ENCODE measurements at regions not wholly inside any gene's neighbourhood (a gene's known extent, or its start where the extent isn't known, plus 50 kb on each side); places are given as distances from the start of the nearest gene placed in this dataset.
"Not testable (repeated sequence)": the region's sequence is repeated elsewhere in the genome, so short reads cannot be mapped to it uniquely, and the experiment has no call there.

DNA sequence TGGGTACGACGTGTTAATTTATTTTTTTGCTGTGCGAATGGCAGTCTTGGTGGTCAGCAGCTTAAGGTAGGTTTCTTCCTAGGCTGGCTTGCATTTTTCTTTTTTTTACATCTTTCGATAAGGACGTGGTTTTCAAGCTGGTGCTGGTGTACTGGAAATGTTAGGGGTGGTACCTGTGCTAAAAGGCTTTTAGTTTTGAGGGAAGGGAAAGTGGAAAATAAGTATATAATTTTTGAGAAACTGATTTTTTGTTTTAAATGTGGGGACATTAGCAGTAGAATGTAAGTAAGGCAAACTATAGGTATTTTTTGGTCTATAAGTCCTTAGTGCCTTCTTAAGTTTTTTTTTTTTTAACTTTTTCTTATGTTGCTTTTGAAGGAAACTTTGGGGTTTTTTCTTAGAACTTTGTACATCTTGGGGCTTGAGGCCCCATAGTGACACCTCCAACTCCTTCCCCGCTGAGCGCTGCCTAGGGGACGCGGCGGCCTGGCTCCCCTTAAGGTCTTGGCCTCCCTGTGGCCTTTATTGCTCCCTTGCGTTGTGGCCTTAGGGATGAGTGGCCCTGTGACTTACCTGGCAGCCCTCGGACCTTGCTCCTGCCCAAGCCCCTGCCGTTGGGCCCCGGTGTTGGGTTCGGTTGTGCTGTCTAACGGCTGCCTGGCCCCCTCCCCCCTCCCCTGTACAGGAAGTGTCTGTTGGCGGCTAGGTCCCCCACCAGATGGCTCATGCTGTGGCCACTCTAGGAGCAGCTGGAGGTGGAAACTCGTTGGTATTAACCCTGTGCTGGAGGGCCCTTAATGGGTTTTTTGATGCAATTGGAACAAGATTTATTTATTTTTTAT, 88.0 kb upstream of the RPRML start:
- H3K36me3 Mint-ChIP-seq (ENCODE audit: insufficient read depth, unreplicated experiment), result peaks cover 49% of the 10 kb centered on the region
- H3K27ac Mint-ChIP-seq (ENCODE audit: unreplicated experiment), result peak overlapping the region; percentile 66
- intact Hi-C loops (cut with micrococcal nuclease; ENCODE audit: unreplicated experiment), result no loop called here
- peaks cover 47% of the 10 kb centered on the region for H3K4me1 Mint-ChIP-seq (ENCODE audit: low read depth, unreplicated experiment)
- TF ChIP-seq, protein P1, sequence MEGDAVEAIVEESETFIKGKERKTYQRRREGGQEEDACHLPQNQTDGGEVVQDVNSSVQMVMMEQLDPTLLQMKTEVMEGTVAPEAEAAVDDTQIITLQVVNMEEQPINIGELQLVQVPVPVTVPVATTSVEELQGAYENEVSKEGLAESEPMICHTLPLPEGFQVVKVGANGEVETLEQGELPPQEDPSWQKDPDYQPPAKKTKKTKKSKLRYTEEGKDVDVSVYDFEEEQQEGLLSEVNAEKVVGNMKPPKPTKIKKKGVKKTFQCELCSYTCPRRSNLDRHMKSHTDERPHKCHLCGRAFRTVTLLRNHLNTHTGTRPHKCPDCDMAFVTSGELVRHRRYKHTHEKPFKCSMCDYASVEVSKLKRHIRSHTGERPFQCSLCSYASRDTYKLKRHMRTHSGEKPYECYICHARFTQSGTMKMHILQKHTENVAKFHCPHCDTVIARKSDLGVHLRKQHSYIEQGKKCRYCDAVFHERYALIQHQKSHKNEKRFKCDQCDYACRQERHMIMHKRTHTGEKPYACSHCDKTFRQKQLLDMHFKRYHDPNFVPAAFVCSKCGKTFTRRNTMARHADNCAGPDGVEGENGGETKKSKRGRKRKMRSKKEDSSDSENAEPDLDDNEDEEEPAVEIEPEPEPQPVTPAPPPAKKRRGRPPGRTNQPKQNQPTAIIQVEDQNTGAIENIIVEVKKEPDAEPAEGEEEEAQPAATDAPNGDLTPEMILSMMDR (IDR thresholded peaks at IDR 0.05; ENCODE audit: unreplicated experiment), result no peak
- no peaks in the 10 kb centered on the region for H3K9me3 Mint-ChIP-seq (ENCODE audit: low read depth, unreplicated experiment)
- peak; percentile 86 for DNase-seq
- CTCF ChIA-PET, result interaction anchor here (0.6 kb wide), 1 partner anchor 34 kb away, joined by 3 read pairs; no protein-coding TSS in a partner anchor
- peak overlapping the region; percentile 94 for H3K4me3 Mint-ChIP-seq (ENCODE audit: low read depth, unreplicated experiment)
- H3K27me3 Mint-ChIP-seq (ENCODE audit: unreplicated experiment), result no peaks in the 10 kb centered on the region
- TSS peak; percentile 73 for BruUV-seq (replicated peaks)

DNA sequence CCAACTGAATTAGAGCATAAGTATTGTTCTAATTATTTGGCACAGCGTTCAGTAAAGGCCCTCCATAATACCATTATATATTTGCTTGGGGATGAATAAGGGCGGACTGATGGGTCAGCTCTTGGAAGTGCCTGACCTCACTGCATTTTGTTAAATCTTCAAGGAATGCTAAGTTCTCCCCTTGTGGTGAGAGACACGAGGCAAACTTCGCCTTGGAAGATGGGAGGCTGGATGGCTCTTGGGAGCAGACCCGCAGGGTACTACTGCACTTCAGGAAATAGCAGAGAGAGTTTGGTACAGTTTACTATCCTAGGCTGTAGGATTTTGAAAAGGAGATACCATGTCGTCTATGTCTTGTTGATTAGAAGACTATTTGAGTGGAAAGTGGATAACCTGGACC, 87.0 kb upstream of the RPRML start:
- CTCF ChIA-PET, result interaction anchor here (0.6 kb wide), 1 partner anchor 165 kb away, joined by 5 read pairs; no protein-coding TSS in a partner anchor
- BruUV-seq (replicated peaks), result no TSS peak
- Mint-ChIP-seq H3K4me3 (ENCODE audit: low read depth, unreplicated experiment) (peak overlapping the region; percentile 94), H3K27me3 (ENCODE audit: unreplicated experiment) (no peaks in the 10 kb centered on the region), H3K36me3 (ENCODE audit: insufficient read depth, unreplicated experiment) (peaks cover 54% of the 10 kb centered on the region), H3K9me3 (ENCODE audit: low read depth, unreplicated experiment) (no peaks in the 10 kb centered on the region), H3K4me1 (ENCODE audit: low read depth, unreplicated experiment) (peaks cover 46% of the 10 kb centered on the region), H3K27ac (ENCODE audit: unreplicated experiment) (peak overlapping the region; percentile 66)
- no peak for DNase-seq
- intact Hi-C loops (cut with micrococcal nuclease; ENCODE audit: unreplicated experiment), result no loop called here
- TF ChIP-seq, protein P1 (IDR thresholded peaks at IDR 0.05; ENCODE audit: unreplicated experiment), result no peak

DNA sequence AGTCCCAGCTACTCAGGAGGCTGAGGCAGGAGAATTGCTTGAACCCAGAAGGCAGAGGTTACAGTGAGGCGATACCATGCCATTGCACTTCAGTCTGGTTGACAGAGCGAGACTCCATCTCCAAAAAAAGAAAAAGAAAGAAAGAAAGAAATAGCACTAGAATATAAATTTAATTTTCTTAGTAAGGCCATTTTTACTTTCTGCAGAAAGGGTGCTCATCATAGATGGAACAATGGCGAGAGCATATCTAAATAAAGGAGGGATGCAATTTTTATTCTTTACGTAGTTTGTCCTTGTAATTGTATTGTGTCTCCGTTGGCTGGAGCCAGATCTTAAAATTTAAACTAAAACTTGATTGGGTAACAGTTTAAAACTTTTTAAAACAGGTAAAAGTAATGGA, 85.6 kb upstream of the RPRML start:
- Mint-ChIP-seq H3K27ac (ENCODE audit: unreplicated experiment) (no peak overlapping the region), H3K4me1 (ENCODE audit: low read depth, unreplicated experiment) (peaks cover 32% of the 10 kb centered on the region), H3K27me3 (ENCODE audit: unreplicated experiment) (no peaks in the 10 kb centered on the region), H3K4me3 (ENCODE audit: low read depth, unreplicated experiment) (no peak overlapping the region), H3K36me3 (ENCODE audit: insufficient read depth, unreplicated experiment) (peaks cover 52% of the 10 kb centered on the region), H3K9me3 (ENCODE audit: low read depth, unreplicated experiment) (no peaks in the 10 kb centered on the region)
- CTCF ChIA-PET, result interaction anchor here (0.6 kb wide), 1 partner anchor 763 kb away, joined by 20 read pairs; no protein-coding TSS in a partner anchor
- no peak for DNase-seq
- no TSS peak for BruUV-seq (replicated peaks)
- intact Hi-C loops (cut with micrococcal nuclease; ENCODE audit: unreplicated experiment), result no loop called here
- TF ChIP-seq, protein P1 (IDR thresholded peaks at IDR 0.05; ENCODE audit: unreplicated experiment), result no peak

DNA sequence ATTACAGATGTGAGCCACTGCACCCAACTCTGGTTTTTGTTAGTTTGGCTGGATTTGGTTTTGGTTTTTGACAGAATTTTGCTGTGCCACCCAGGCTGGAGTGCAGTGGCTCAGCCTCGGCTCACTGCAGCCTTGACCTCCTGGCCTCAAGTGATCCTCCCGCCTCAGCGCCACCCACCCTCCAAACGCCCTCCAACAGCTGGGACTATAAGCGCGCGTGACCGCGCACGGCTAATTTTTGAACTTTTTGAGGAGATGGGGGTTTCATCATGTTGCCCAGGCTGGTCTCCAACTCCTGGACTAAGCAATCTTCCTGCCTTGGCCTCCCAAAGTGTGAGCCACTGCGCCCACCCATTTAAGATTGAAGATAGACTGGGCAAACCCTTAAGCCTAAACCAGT, 84.4 kb upstream of the RPRML start:
- no TSS peak for BruUV-seq (replicated peaks)
- intact Hi-C loops (cut with micrococcal nuclease; ENCODE audit: unreplicated experiment), result no loop called here
- H3K27me3 Mint-ChIP-seq (ENCODE audit: unreplicated experiment), result no peaks in the 10 kb centered on the region
- TF ChIP-seq, protein P1 (IDR thresholded peaks at IDR 0.05; ENCODE audit: unreplicated experiment), result no peak
- H3K27ac Mint-ChIP-seq (ENCODE audit: unreplicated experiment), result no peak overlapping the region
- CTCF ChIA-PET, result interaction anchor here (0.6 kb wide), 1 partner anchor 117 kb away, joined by 3 read pairs; no protein-coding TSS in a partner anchor
- H3K36me3 Mint-ChIP-seq (ENCODE audit: insufficient read depth, unreplicated experiment), result peaks cover 46% of the 10 kb centered on the region
- H3K4me1 Mint-ChIP-seq (ENCODE audit: low read depth, unreplicated experiment), result peaks cover 21% of the 10 kb centered on the region
- H3K4me3 Mint-ChIP-seq (ENCODE audit: low read depth, unreplicated experiment), result no peak overlapping the region
- no peak for DNase-seq
- H3K9me3 Mint-ChIP-seq (ENCODE audit: low read depth, unreplicated experiment), result no peaks in the 10 kb centered on the region

DNA sequence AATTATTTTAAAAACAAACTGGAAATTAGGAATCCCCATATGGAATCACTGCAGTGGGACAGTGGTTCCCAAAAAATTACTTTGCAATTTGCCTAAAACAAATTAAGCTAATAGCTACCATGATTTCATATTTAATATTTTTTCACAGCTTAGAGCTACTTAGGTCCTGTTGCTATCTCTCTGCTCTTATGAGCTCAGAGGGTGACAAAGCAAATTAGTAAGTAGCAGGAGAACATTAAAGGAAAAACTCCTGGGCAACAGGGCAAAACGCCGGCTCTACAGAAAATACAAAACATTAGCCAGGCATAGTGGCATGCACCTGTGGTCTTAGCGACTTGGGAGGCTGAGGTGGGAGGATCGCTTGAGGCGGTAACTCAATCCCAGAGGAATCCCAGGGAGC, 83.8 kb upstream of the RPRML start:
- intact Hi-C loops (cut with micrococcal nuclease; ENCODE audit: unreplicated experiment); H3K4me3 Mint-ChIP-seq (ENCODE audit: low read depth, unreplicated experiment); DNase-seq; H3K27me3 Mint-ChIP-seq (ENCODE audit: unreplicated experiment); H3K27ac Mint-ChIP-seq (ENCODE audit: unreplicated experiment); BruUV-seq (replicated peaks); H3K9me3 Mint-ChIP-seq (ENCODE audit: low read depth, unreplicated experiment): not testable (repeated sequence)
- Mint-ChIP-seq H3K36me3 (ENCODE audit: insufficient read depth, unreplicated experiment) (peaks cover 42% of the 10 kb centered on the region), H3K4me1 (ENCODE audit: low read depth, unreplicated experiment) (peaks cover 15% of the 10 kb centered on the region)
- CTCF ChIA-PET, result interaction anchor here (0.6 kb wide), 1 partner anchor 118 kb away, joined by 3 read pairs; no protein-coding TSS in a partner anchor

DNA sequence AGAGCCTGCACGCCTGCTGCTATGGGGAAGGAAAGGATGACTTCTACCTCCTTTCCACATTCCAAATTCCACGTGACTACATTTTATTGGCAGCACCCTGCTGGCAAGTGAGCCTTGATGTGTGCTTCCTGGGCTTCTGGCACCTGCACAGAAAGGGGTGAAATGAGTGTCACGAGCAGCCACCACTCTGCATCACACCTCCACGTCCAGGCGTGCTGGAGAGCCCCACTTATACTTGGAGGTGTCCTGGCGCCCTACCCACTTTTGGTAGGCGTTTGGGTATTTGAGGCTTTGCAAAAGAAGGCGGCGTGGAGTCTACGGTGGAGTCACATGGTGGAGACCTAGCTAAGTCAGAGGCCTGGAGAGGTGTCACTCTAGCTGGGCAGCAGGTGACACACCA, 81.0 kb upstream of the RPRML start:
- DNase-seq; H3K9me3 Mint-ChIP-seq (ENCODE audit: low read depth, unreplicated experiment); intact Hi-C loops (cut with micrococcal nuclease; ENCODE audit: unreplicated experiment); H3K27me3 Mint-ChIP-seq (ENCODE audit: unreplicated experiment); H3K27ac Mint-ChIP-seq (ENCODE audit: unreplicated experiment); BruUV-seq (replicated peaks); H3K4me3 Mint-ChIP-seq (ENCODE audit: low read depth, unreplicated experiment); H3K4me1 Mint-ChIP-seq (ENCODE audit: low read depth, unreplicated experiment); CTCF ChIA-PET: not testable (repeated sequence)
- H3K36me3 Mint-ChIP-seq (ENCODE audit: insufficient read depth, unreplicated experiment), result peaks cover 32% of the 10 kb centered on the region

Measured in Calu3 (cell line).